WERI-Rb-1 (cell line): ENCODE measurements at regions not wholly inside any gene's neighbourhood (a gene's known extent, or its start where the extent isn't known, plus 50 kb on each side); places are given as distances from the start of the nearest gene placed in this dataset.

Experiments
- DNase-seq: peaks from one replicate; pipeline ENCODE4 v3.0.0-alpha.2; 2020
- H3K27ac ChIP-seq: fragments of 250-450 bp; sonication (Bioruptor Pico); 2 replicates; pipeline ENCODE4 v1.5.1; 2020; ENCODE audit warnings: mild to moderate bottlenecking, moderate library complexity
- H3K27me3 ChIP-seq: fragments of 250-450 bp; sonication (Bioruptor Pico); 2 replicates; pipeline ENCODE4 v1.5.1; 2021; ENCODE audit warnings: mild to moderate bottlenecking, low read depth, moderate library complexity; ENCODE audit not compliant: insufficient read depth, severe bottlenecking
- H3K36me3 ChIP-seq: fragments of 250-450 bp; sonication (Bioruptor Pico); 2 replicates; pipeline ENCODE4 v1.5.1; 2020; ENCODE audit warnings: mild to moderate bottlenecking, moderate library complexity
- H3K4me3 ChIP-seq: 2 replicates; pipeline ENCODE4 v1.5.1; 2011; ENCODE audit warnings: low read depth, mild to moderate bottlenecking, control low read depth, low read length
- H3K9me3 ChIP-seq: fragments of 250-450 bp; sonication (Bioruptor Pico); 2 replicates; pipeline ENCODE4 v1.5.1; 2021; ENCODE audit warnings: mild to moderate bottlenecking, moderate library complexity; ENCODE audit not compliant: severe bottlenecking
- CTCF ChIP-seq: IDR thresholded peaks from 2 replicates; pipeline ENCODE4 v1.5.1; 2011; ENCODE audit warnings: low read depth, mild to moderate bottlenecking, control low read depth, inconsistent platforms, low read length

GRCh38 chr2:34266908-34267697 lies 668.0 kb upstream of the FAM98A start:
- H3K4me3 ChIP-seq: no peak overlapping the region
- no peak for TF ChIP-seq CTCF
- H3K9me3 ChIP-seq: no peaks in the 10 kb centered on the region
- DNase-seq: no peak
- no peaks in the 10 kb centered on the region for H3K27me3 ChIP-seq
- no peaks in the 10 kb centered on the region for H3K36me3 ChIP-seq
- H3K27ac ChIP-seq: no peak overlapping the region

GRCh38 chr2:34261701-34262100 lies 662.6 kb upstream of the FAM98A start:
- H3K27ac ChIP-seq: no peak overlapping the region
- H3K36me3 ChIP-seq: no peaks in the 10 kb centered on the region
- no peak for TF ChIP-seq CTCF
- H3K4me3 ChIP-seq: no peak overlapping the region
- no peaks in the 10 kb centered on the region for H3K27me3 ChIP-seq
- H3K9me3 ChIP-seq: no peaks in the 10 kb centered on the region
- peak; percentile 16 for DNase-seq

GRCh38 chr2:34254272-34254878 lies 655.3 kb upstream of the FAM98A start:
- Histone ChIP-seq H3K9me3 (no peaks in the 10 kb centered on the region), H3K4me3 (no peak overlapping the region), H3K27me3 (no peaks in the 10 kb centered on the region), H3K27ac (no peak overlapping the region), H3K36me3 (no peaks in the 10 kb centered on the region)
- no peak for TF ChIP-seq CTCF
- no peak for DNase-seq

- Histone ChIP-seq H3K4me3 (no peak overlapping the region), H3K27ac (no peak overlapping the region), H3K27me3 (no peaks in the 10 kb centered on the region), H3K9me3 (no peaks in the 10 kb centered on the region), H3K36me3 (no peaks in the 10 kb centered on the region)
- no peak for DNase-seq
- TF ChIP-seq CTCF: no peak
These were observed 653.0 kb upstream of the FAM98A start for GRCh38 chr2:34252111-34252510.

GRCh38 chr2:34251578-34251977 lies 652.5 kb upstream of the FAM98A start:
- Histone ChIP-seq H3K9me3 (no peaks in the 10 kb centered on the region), H3K27me3 (no peaks in the 10 kb centered on the region), H3K4me3 (no peak overlapping the region), H3K36me3 (no peaks in the 10 kb centered on the region), H3K27ac (no peak overlapping the region)
- DNase-seq: no peak
- no peak for TF ChIP-seq CTCF
